Activated naive CD4-positive, alpha-beta T cell treated with anti-CD3 and anti-CD28 coated beads, Interleukin-2, amount 50 U/mL, for 24 hours (primary cell): ENCODE measurements at regions not wholly inside any gene's neighbourhood (a gene's known extent, or its start where the extent isn't known, plus 50 kb on each side); places are given as distances from the start of the nearest gene placed in this dataset.

Source experiments
- H3K27ac Mint-ChIP-seq: one replicate; pipeline ENCODE4 v1.8.0; 2021; ENCODE audit warnings: mild to moderate bottlenecking, mixed read lengths
- H3K27me3 Mint-ChIP-seq: one replicate; pipeline ENCODE4 v1.8.0; 2021; ENCODE audit warnings: mixed read lengths
- H3K36me3 Mint-ChIP-seq: one replicate; pipeline ENCODE4 v1.8.0; 2021; ENCODE audit warnings: mixed read lengths
- H3K4me1 Mint-ChIP-seq: one replicate; pipeline ENCODE4 v1.8.0; 2021; ENCODE audit warnings: mixed read lengths
- H3K4me3 Mint-ChIP-seq: one replicate; pipeline ENCODE4 v1.8.0; 2021; ENCODE audit warnings: mild to moderate bottlenecking, mixed read lengths
- H3K9me3 Mint-ChIP-seq: one replicate; pipeline ENCODE4 v1.8.0; 2021; ENCODE audit warnings: mixed read lengths

DNA sequence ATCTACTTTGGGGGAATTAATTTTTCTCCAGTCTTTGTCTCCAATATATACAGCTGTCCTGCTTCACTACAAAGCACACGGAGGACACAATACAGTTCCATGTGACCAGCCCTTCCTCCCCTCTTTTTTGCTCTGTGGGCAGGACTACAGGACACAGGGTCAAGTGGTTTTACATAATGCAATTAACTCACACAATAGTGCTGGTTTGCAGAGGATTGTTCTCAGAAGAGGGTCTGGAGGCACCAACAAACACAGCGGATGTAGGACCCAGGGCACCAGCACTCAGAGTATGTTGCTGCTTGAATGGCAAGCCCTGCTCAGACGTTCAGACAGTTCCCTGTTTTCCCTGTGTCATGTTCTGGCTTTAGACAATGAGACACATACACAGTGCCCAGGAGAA, 52.0 kb upstream of the NPTX2 start:
- no peaks in the 10 kb centered on the region for H3K36me3 Mint-ChIP-seq
- peaks cover 4% of the 10 kb centered on the region for H3K27me3 Mint-ChIP-seq
- H3K27ac Mint-ChIP-seq: no peak overlapping the region
- H3K4me1 Mint-ChIP-seq: no peaks in the 10 kb centered on the region
- peaks cover 8% of the 10 kb centered on the region for H3K9me3 Mint-ChIP-seq
- H3K4me3 Mint-ChIP-seq: no peak overlapping the region

DNA sequence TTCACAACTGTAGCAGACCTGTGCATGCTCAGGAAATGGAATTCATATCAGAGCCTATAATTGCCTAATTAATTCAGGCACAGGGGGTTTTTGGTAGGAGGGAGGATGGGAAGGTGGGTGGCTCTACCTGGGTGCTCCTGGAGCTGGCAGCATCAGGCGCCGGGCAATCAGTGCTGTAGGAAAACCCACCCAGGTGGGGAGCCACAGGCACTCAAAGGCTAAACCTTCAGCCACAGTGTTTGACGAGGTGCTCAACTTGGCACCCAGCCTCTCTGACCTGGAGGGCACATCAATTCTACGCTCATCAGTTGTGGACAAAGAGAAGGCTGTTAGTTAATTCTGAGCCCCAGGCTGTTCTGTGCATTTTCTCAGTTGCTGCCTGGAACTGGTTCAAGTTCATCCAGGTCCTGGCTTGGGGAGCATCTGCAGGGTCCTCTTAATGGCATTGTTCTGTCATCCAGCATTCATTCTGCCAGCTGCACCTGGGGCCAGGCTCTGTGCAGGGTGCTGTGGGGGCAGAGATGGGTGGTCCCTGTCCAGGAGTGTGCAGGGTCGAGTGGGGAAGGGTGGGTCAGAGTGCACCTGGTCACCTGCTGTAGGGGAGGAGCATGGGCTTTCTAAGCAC, 54.1 kb upstream of the NPTX2 start:
- Mint-ChIP-seq H3K4me3 (no peak overlapping the region), H3K27ac (no peak overlapping the region), H3K9me3 (peaks cover 9% of the 10 kb centered on the region), H3K36me3 (no peaks in the 10 kb centered on the region), H3K27me3 (peaks cover 3% of the 10 kb centered on the region), H3K4me1 (no peaks in the 10 kb centered on the region)

DNA sequence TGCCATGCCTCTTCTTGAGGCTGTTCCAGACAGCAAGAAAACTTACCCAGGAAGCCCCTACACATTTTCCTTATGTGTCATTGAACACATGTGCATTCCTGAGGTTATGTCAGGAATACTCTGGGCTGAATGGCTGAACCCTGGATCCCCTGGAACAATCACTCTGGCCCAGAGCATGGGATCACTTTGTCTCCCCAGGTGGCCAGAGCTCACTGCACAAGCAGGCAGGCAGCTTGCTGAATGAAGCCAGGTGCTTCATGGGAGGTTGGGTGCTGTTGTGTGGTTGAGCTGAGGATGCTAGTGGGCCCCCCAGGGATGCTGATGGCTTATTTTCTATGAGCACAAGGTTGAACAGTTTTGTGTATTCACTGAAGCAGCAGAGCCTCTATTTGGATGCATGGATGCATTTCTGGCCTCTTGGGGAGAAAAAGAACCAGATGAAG, 54.7 kb upstream of the NPTX2 start:
- Mint-ChIP-seq H3K27me3 (peaks cover 3% of the 10 kb centered on the region), H3K4me1 (no peaks in the 10 kb centered on the region), H3K27ac (no peak overlapping the region), H3K4me3 (no peak overlapping the region), H3K36me3 (no peaks in the 10 kb centered on the region), H3K9me3 (peaks cover 9% of the 10 kb centered on the region)

DNA sequence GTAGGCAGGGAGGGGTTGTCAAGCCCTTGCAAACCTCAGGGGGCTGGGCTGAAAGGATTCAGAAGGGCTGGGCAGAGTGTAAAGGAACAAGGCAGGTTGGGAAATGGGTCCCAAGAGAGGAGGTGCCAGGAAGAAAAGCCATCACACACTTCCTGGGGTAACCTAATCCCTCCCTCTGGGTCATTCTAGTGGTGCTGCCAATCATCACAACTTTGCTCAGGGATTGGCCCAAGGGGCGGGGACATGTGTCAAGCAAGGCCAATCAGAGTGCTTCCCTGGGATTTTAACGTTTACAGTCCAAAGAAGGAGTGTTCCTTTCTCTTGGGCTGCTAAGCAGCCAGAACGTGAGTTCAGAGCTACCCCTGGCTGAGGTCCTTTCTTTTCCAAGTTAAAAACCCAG, 57.1 kb upstream of the NPTX2 start:
- Mint-ChIP-seq H3K27me3 (peaks cover 5% of the 10 kb centered on the region), H3K9me3 (peaks cover 8% of the 10 kb centered on the region), H3K4me1 (no peaks in the 10 kb centered on the region), H3K36me3 (no peaks in the 10 kb centered on the region), H3K4me3 (no peak overlapping the region), H3K27ac (no peak overlapping the region)

DNA sequence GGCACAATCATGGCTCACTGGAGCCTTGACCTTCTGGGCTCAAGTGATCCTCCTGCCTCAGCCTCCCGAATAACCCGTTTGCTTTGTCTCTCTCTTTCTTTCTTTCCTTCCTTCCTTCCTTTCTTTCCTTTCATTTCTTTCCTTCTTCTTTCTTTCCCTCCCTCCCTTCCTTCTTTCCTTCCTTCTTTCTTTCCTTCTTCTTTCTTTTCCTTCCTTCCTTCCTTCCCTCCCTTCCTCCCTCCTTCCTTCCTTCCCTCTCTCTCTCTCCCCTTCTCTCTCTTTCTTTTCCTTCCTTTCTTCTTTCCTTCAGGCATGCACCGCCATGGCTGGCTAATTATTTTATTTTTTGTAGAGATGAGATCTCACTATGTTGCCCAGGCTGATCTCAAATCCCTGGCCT, 57.9 kb upstream of the NPTX2 start:
- no peak overlapping the region for H3K27ac Mint-ChIP-seq
- H3K4me1 Mint-ChIP-seq: no peaks in the 10 kb centered on the region
- no peaks in the 10 kb centered on the region for H3K36me3 Mint-ChIP-seq
- H3K9me3 Mint-ChIP-seq: peaks cover 5% of the 10 kb centered on the region
- H3K27me3 Mint-ChIP-seq: peaks cover 2% of the 10 kb centered on the region
- H3K4me3 Mint-ChIP-seq: no peak overlapping the region

DNA sequence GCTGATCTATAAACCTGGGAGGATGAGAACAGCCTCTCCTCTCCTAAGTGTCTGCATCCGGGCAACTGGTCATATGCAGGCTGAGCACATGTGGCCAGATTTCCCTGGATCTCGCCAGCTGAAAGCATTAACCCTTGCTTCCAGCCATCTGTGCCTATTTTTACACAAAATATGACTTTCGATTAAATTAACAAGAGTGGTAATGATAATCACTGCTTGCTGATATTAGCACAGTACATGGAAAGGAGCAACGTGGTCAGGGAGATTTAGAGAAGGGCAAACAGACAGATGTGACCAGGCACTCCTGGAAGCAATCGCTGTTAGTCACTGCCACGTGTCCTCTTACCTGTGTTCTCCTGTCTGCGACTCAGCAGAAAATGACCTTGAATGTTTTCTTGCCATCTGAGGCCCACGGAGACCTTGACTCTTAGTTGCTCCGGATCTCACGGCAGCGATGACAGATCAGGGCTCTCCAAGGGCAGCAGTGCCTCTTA, 59.5 kb upstream of the NPTX2 start:
- H3K36me3 Mint-ChIP-seq: no peaks in the 10 kb centered on the region
- H3K27me3 Mint-ChIP-seq: peaks cover 2% of the 10 kb centered on the region
- H3K27ac Mint-ChIP-seq: no peak overlapping the region
- H3K4me1 Mint-ChIP-seq: no peaks in the 10 kb centered on the region
- H3K9me3 Mint-ChIP-seq: peaks cover 5% of the 10 kb centered on the region
- no peak overlapping the region for H3K4me3 Mint-ChIP-seq

DNA sequence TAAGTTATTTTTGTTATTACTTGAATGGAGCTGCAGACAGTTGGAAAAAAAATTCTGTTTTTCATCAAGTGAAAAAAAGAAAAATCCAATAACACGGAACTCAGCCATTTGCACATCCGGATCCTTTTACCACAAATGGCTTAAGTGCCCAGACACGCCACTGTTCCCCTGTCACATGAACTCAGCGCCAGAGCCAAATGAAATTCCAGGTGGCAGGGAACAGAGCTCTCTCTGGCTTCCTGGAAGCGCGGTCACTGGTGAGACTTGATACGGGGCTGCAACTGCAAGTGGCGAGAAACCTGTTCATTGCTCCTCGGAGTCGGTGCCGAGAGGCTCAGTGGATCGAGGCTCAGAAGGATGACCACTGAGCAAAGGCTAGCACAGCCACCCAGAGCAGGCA, 60.8 kb upstream of the NPTX2 start:
- no peak overlapping the region for H3K27ac Mint-ChIP-seq
- peaks cover 5% of the 10 kb centered on the region for H3K9me3 Mint-ChIP-seq
- no peaks in the 10 kb centered on the region for H3K36me3 Mint-ChIP-seq
- H3K4me3 Mint-ChIP-seq: no peak overlapping the region
- no peaks in the 10 kb centered on the region for H3K4me1 Mint-ChIP-seq
- peaks cover 2% of the 10 kb centered on the region for H3K27me3 Mint-ChIP-seq

DNA sequence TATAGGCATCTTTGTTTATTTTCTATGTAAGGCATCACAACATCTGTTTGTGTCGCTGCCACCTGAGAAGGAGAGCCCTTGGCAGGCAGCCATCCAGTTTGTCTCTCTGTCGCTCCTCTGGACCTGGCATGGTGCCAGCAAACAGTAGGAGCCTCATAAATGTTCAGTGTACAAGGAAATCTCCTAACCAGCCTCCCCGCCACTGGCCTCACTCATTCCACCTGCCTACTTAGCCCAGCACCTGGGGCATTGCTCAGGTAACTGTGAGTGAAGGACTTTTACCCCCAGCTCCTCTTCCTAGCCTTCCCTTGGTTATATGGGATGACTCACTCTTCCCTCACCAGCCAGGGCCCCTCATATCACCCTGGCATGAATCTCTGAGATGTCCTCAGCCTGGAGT, 61.7 kb upstream of the NPTX2 start:
- Mint-ChIP-seq H3K36me3 (no peaks in the 10 kb centered on the region), H3K9me3 (peaks cover 3% of the 10 kb centered on the region), H3K27ac (no peak overlapping the region), H3K27me3 (peaks cover 2% of the 10 kb centered on the region), H3K4me1 (no peaks in the 10 kb centered on the region), H3K4me3 (no peak overlapping the region)

DNA sequence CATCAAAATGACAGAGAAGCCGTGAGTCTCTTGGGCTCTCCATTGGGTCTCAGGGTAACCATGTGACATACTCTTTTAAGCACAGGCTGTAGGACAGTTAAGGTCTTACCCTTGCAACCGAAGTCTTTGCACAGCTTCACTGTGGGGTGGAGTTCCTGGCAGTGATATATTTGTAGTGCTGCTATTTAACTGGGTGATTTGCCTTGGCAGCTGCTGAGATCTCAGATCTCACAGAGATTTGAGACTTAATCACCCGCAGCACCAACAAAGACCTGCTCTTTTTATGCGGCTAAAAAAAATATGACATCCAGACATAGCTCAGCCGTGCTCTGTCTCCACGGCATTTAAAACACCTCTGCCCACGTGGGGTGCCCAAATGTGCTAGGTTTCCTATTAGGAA, 63.4 kb upstream of the NPTX2 start:
- Mint-ChIP-seq H3K36me3 (no peaks in the 10 kb centered on the region), H3K9me3 (no peaks in the 10 kb centered on the region)

DNA sequence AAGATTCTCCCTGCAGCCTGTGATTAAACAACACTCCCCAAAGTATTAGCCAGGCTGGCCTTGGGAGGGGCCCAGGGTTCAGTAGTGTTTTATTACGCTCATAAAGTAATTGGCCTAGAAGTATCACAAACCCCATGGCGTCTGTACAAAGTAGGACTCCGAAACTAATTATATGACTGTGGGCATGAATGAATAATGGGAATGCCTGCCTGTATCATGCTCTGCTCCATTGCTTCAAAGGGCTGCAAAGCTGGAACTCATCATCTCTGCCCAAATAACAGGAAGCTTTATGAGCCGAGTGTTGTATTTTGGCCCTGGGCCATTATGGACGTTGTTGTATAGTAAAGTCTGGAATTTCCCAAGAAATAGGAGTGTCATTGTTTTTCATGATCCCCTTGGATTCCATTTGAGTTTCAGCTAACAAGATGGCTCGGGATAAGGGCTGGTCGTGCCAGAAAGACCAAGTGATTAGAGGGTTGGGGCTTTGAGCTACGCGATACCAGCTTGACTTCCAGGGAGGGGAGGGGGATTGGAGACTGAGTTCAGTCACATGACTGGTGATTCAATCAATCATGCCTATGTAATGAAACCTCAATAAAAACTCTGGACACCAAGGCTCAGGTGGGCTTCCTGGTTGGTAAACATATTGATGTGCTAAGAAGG, 65.3 kb upstream of the NPTX2 start:
- Mint-ChIP-seq H3K36me3 (no peaks in the 10 kb centered on the region), H3K4me3 (no peak overlapping the region), H3K9me3 (no peaks in the 10 kb centered on the region), H3K27ac (no peak overlapping the region), H3K27me3 (peaks cover 2% of the 10 kb centered on the region), H3K4me1 (no peaks in the 10 kb centered on the region)

More for the DNA sequence above, 63.4 kb upstream of the NPTX2 start:
- no peaks in the 10 kb centered on the region for H3K4me1 Mint-ChIP-seq
- no peak overlapping the region for H3K4me3 Mint-ChIP-seq
- peaks cover 2% of the 10 kb centered on the region for H3K27me3 Mint-ChIP-seq
- H3K27ac Mint-ChIP-seq: no peak overlapping the region

DNA sequence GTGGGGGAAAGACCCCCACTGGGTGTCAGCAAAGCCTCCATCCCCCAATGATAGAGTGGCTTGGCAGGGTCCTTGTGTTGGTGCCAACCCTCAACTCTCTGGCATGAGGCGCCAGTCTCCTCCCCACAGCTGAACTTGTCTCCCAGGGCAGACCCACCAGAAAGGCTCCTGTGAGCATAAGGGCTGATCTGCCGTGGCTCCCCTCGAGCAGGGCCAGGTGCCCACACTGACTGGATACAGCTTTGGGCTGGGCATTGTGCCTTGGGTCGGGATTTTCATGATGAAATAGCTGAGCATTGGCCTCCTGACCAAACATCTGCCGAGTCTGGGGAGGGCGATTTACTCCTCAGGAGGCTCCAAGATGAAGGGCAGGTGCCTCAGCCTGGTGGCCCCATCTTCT, 68.1 kb upstream of the NPTX2 start:
- Mint-ChIP-seq H3K9me3 (no peaks in the 10 kb centered on the region), H3K27ac (no peak overlapping the region), H3K27me3 (peaks cover 1% of the 10 kb centered on the region), H3K4me3 (no peak overlapping the region), H3K36me3 (no peaks in the 10 kb centered on the region), H3K4me1 (no peaks in the 10 kb centered on the region)

DNA sequence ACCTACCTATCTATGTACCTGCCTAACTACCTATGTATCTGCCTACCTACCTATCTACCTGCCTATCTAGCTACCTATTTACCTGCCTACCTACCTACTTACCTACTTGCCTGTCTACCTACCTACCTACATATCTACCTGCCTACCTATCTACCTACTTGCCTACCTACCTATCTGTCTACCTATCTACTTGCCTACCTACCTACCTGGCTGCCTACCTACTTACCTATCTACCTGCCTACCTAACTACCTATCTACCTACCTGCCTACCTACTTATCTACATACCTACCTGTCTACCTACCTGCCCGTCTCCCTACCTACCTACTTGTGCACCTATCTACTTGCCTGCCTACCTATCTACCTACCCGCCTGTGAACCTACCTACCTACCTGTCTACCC, 68.7 kb upstream of the NPTX2 start:
- Mint-ChIP-seq H3K9me3 (no peaks in the 10 kb centered on the region), H3K27ac (no peak overlapping the region), H3K4me3 (no peak overlapping the region), H3K36me3 (no peaks in the 10 kb centered on the region), H3K4me1 (no peaks in the 10 kb centered on the region), H3K27me3 (peaks cover 4% of the 10 kb centered on the region)

DNA sequence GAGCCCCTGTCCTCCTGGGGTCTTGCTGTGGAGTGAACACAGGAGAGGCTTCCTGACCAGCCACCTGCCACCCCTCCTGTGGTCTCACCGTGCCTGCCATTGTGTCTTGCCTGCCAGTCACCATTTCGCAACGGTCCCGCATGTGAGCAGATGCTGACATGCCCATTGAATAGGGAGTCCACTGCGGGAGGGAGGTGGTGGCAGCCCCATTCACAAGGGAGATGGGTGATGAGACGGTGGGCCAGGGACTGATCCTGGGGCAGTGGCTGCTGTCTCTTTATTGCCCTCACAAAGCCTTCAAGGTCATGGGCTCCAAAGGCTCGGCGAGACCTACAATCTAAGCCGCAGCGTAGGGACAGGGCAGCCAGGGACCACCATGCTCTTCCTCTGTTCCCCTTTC, 76.0 kb upstream of the NPTX2 start:
- Mint-ChIP-seq H3K27ac (no peak overlapping the region), H3K4me1 (no peaks in the 10 kb centered on the region)

DNA sequence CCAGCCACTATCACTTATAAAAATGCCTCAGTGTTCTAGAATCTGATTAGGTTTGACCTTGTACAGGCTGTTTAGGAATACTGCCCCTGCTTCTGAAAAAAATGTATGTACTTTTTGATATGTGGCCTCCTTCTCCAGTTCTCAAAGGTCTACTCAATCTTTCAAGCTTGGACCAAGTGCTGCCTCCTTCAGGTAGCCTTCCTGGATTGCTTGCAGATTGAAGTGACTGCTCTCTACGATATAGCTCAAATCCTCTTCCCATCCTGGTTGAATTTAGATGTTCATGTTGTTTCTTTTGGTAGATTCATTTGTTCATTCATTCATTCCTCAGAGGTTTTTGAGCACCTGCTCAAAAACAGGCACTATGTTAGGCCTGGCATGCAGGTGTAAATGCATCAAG, 77.2 kb upstream of the NPTX2 start:
- Mint-ChIP-seq H3K4me1 (no peaks in the 10 kb centered on the region), H3K4me3 (no peak overlapping the region), H3K9me3 (peaks cover 7% of the 10 kb centered on the region), H3K27me3 (peaks cover 8% of the 10 kb centered on the region), H3K27ac (no peak overlapping the region), H3K36me3 (no peaks in the 10 kb centered on the region)

More for the DNA sequence above, 76.0 kb upstream of the NPTX2 start:
- Mint-ChIP-seq H3K36me3 (no peaks in the 10 kb centered on the region), H3K4me3 (no peak overlapping the region), H3K9me3 (peaks cover 7% of the 10 kb centered on the region), H3K27me3 (peaks cover 8% of the 10 kb centered on the region)

DNA sequence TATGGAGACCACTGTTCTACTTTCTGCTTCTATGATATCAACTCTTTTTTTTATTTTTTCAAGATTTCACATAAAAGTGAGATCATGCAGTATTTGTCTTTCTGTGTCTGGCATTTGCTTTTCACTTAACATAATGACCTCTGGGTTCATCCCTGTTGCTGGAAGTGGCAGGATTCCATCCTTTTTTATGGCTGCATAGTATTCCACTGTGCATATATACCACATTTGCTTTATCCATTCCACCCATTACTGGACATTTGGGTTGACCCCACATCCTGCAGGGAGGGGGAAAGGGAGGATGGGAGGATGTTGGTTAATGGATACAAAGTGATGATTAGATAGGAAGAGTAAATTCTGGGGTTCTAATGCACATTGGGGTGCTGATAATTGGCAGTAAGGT, 80.3 kb upstream of the NPTX2 start:
- H3K4me3 Mint-ChIP-seq: no peak overlapping the region
- H3K27ac Mint-ChIP-seq: no peak overlapping the region
- H3K27me3 Mint-ChIP-seq: peaks cover 6% of the 10 kb centered on the region
- peaks cover 11% of the 10 kb centered on the region for H3K9me3 Mint-ChIP-seq
- H3K4me1 Mint-ChIP-seq: no peaks in the 10 kb centered on the region
- no peaks in the 10 kb centered on the region for H3K36me3 Mint-ChIP-seq

DNA sequence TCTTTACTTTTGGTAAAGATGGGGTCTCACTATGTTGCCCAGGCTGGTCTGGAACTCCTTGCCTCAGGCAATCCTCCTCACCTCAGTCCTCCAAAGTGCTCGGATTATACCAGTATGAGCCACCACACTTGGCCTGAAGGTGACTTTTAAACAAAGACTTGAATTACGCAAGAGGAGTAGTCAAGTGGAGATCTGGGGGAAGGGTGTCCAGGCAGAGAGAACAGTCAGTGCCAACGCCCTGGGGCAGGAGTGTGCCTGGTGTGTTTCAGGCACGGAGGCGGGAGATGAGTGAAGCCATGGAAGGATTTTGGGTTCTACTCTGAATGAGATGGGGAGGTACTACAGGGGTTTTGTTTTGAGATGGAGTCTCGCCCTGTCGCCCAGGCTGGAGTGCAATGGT, 82.6 kb upstream of the NPTX2 start:
- Mint-ChIP-seq H3K9me3 (peaks cover 19% of the 10 kb centered on the region), H3K27ac (no peak overlapping the region)

DNA sequence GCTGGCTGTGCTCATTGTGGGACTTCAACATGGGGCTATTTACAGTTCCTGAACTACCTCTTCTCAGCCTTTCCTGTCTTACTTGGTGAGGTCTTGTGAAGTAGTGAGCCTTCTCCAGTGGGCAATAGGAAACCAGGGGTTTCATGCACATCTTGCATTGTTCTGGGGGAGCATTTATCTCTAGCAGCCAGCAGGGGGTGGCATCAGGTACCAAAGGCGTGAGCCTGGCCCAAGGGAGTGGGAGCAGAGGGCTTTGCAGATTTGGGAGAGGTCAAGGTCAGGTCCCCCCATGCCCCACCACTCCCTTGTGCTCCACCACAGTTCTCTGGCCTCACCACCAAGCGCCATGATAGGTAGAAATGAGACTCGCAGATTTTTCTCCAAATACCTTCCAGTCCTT, 85.4 kb upstream of the NPTX2 start:
- H3K36me3 Mint-ChIP-seq: no peaks in the 10 kb centered on the region
- no peaks in the 10 kb centered on the region for H3K4me1 Mint-ChIP-seq
- H3K4me3 Mint-ChIP-seq: no peak overlapping the region
- no peak overlapping the region for H3K27ac Mint-ChIP-seq
- peaks cover 15% of the 10 kb centered on the region for H3K9me3 Mint-ChIP-seq
- H3K27me3 Mint-ChIP-seq: peaks cover 2% of the 10 kb centered on the region

More for the DNA sequence above, 82.6 kb upstream of the NPTX2 start:
- Mint-ChIP-seq H3K27me3 (peaks cover 6% of the 10 kb centered on the region), H3K4me1 (no peaks in the 10 kb centered on the region), H3K4me3 (no peak overlapping the region), H3K36me3 (no peaks in the 10 kb centered on the region)
